ENCODE measurements at regions not wholly inside any gene's neighbourhood (a gene's known extent, or its start where the extent isn't known, plus 50 kb on each side); places are given as distances from the start of the nearest gene placed in this dataset.

DNA sequence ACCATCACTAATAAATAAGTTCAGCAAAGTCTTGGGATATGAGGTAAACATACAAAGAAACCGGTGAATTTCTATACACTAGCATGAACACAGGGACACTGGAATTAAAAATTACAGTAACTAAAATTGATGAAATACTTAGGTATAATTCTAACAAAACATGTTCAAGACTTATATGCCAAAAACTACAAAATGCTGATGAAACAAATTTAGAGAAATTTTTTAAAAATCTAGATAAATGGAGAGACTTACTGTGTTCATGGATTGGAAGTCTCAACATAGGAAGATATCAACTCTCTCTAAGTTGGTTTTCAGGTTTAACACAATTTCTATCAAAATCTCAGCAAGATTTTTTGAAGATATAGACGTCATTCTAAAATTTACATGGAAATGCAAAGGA lies 128.8 kb upstream of the RET start:
- WGBS (ENCODE audit: extremely low coverage, insufficient read length, low lambda C conversion rate): no CpG with 5 or more reads among the region's 2 CpGs

More for the DNA sequence above, 128.8 kb upstream of the RET start:
- no peak for DNase-seq
- no peaks in the 10 kb centered on the region for H4K20me1 ChIP-seq (ENCODE audit: control insufficient read depth, insufficient read depth, insufficient read length)
- peaks cover 4 to 7% of the 10 kb centered on the region in 2 experiments; a peak in 4 of 5 replicates for H3K9me3 Mint-ChIP-seq
- TF ChIP-seq, protein P1, sequence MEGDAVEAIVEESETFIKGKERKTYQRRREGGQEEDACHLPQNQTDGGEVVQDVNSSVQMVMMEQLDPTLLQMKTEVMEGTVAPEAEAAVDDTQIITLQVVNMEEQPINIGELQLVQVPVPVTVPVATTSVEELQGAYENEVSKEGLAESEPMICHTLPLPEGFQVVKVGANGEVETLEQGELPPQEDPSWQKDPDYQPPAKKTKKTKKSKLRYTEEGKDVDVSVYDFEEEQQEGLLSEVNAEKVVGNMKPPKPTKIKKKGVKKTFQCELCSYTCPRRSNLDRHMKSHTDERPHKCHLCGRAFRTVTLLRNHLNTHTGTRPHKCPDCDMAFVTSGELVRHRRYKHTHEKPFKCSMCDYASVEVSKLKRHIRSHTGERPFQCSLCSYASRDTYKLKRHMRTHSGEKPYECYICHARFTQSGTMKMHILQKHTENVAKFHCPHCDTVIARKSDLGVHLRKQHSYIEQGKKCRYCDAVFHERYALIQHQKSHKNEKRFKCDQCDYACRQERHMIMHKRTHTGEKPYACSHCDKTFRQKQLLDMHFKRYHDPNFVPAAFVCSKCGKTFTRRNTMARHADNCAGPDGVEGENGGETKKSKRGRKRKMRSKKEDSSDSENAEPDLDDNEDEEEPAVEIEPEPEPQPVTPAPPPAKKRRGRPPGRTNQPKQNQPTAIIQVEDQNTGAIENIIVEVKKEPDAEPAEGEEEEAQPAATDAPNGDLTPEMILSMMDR (conservative IDR thresholded peaks at IDR 0.05): no peak
- no peak overlapping the region for H3K4me3 Mint-ChIP-seq
- H3T11ph ChIP-seq (ENCODE audit: low read length): no peak overlapping the region
- H2BK12ac ChIP-seq (ENCODE audit: insufficient read length, low read depth, low read length): no peak overlapping the region
- H3K4me2 ChIP-seq (ENCODE audit: insufficient read depth, insufficient read length, low read length): no peak overlapping the region
- H3K18ac ChIP-seq (ENCODE audit: insufficient read length, low read depth, low read length): no peak overlapping the region
- no peaks in the 10 kb centered on the region for H3K27me3 ChIP-seq (ENCODE audit: insufficient read depth, low read length)
- H3K27ac ChIP-seq (ENCODE audit: insufficient read length, low read depth, low read length): no peak overlapping the region
- H2BK120ac ChIP-seq (ENCODE audit: low read depth, low read length, poor library complexity, severe bottlenecking): no peak overlapping the region
- H4K8ac ChIP-seq (replicated peaks; ENCODE audit: insufficient read length, low read depth, low read length): no peak overlapping the region
- peaks cover 0 to 2% (median 0%) of the 10 kb centered on the region in 3 experiments; a peak in 1 of 7 replicates for H3K36me3 Mint-ChIP-seq (ENCODE audit: insufficient read depth in 1 of 3, low read depth in 3 of 3)
- H2AFZ ChIP-seq (ENCODE audit: low read length): no peak overlapping the region
- H2AK5ac ChIP-seq (ENCODE audit: insufficient read length, low read length): no peak overlapping the region
- H3K23me2 ChIP-seq (ENCODE audit: insufficient read length, low read depth, low read length, poor library complexity, severe bottlenecking): peaks cover 6% of the 10 kb centered on the region
- H3K27ac Mint-ChIP-seq: no peak overlapping the region
- no peak overlapping the region for H2BK15ac ChIP-seq (ENCODE audit: low read depth, low read length)
- no peak overlapping the region for H3K14ac ChIP-seq (ENCODE audit: insufficient read depth, low read length)
- no peak overlapping the region for H3K9ac ChIP-seq (ENCODE audit: extremely low read depth, insufficient read length, low read length)
- no peak overlapping the region for H2BK5ac ChIP-seq (ENCODE audit: insufficient read length, low read length)
- H3K9me3 ChIP-seq (ENCODE audit: control insufficient read depth, low read depth, low read length): no peaks in the 10 kb centered on the region
- no peak overlapping the region for H3K23ac ChIP-seq (ENCODE audit: insufficient read length, low read depth, low read length)
- H3K79me2 ChIP-seq (ENCODE audit: insufficient read depth, low read length): no peaks in the 10 kb centered on the region
- H3K79me1 ChIP-seq (ENCODE audit: insufficient read depth, low read depth, low read length, poor library complexity, severe bottlenecking): no peaks in the 10 kb centered on the region
- H2BK20ac ChIP-seq (ENCODE audit: low read depth, low read length, poor library complexity, severe bottlenecking): no peak overlapping the region
- peaks cover 15% of the 10 kb centered on the region for H3K27me3 Mint-ChIP-seq (ENCODE audit: low read depth)
- peaks cover 13 to 16% of the 10 kb centered on the region in 2 experiments for H3K4me1 Mint-ChIP-seq
- H3K56ac ChIP-seq (ENCODE audit: insufficient read length, low read depth, low read length): no peak overlapping the region
- peaks cover 4% of the 10 kb centered on the region; the same call in 1 of the 2 replicates for H3K4me1 ChIP-seq (ENCODE audit: insufficient read depth, low read length)
- H4K91ac ChIP-seq (ENCODE audit: insufficient read length, low read depth, low read length): no peak overlapping the region
- H4K5ac ChIP-seq (ENCODE audit: insufficient read length, low read depth, low read length): no peak overlapping the region
- no peak overlapping the region for H3K4ac ChIP-seq (ENCODE audit: low read depth, low read length)

All from H9 (cell line).